H1 (cell line): ENCODE measurements at regions not wholly inside any gene's neighbourhood (a gene's known extent, or its start where the extent isn't known, plus 50 kb on each side); places are given as distances from the start of the nearest gene placed in this dataset.

Experiments used
- TF ChIP-seq, protein P1 (sequence below): fragments of 300-600 bp; sonication (generic); IDR thresholded peaks from 2 replicates; pipeline ENCODE4 v1.7.1; 2012; ENCODE audit warnings: low read length, moderate library complexity, mild to moderate bottlenecking, inconsistent platforms; ENCODE audit not compliant: insufficient replicate concordance

DNA sequence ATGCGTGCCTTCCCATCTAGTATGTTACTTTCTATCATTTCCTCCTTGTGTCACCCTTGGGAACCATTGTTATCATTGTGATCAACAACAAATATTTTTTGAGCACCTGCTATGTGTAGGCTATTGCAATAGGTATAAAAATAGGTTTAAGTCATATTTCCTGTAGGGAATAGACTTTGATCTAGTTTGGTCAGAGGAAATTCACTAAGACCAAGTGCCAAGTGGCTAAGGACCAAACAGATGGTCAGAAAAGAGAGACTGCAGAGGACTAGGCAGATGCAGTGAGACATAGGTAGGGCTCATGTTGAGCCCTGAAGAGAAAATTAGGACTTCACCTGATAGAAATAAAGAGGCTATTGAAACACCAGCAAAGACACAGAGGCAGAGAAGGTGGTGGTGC is 430.0 kb upstream of the ADAMTSL1 start (continued):
- TF ChIP-seq, protein P1, sequence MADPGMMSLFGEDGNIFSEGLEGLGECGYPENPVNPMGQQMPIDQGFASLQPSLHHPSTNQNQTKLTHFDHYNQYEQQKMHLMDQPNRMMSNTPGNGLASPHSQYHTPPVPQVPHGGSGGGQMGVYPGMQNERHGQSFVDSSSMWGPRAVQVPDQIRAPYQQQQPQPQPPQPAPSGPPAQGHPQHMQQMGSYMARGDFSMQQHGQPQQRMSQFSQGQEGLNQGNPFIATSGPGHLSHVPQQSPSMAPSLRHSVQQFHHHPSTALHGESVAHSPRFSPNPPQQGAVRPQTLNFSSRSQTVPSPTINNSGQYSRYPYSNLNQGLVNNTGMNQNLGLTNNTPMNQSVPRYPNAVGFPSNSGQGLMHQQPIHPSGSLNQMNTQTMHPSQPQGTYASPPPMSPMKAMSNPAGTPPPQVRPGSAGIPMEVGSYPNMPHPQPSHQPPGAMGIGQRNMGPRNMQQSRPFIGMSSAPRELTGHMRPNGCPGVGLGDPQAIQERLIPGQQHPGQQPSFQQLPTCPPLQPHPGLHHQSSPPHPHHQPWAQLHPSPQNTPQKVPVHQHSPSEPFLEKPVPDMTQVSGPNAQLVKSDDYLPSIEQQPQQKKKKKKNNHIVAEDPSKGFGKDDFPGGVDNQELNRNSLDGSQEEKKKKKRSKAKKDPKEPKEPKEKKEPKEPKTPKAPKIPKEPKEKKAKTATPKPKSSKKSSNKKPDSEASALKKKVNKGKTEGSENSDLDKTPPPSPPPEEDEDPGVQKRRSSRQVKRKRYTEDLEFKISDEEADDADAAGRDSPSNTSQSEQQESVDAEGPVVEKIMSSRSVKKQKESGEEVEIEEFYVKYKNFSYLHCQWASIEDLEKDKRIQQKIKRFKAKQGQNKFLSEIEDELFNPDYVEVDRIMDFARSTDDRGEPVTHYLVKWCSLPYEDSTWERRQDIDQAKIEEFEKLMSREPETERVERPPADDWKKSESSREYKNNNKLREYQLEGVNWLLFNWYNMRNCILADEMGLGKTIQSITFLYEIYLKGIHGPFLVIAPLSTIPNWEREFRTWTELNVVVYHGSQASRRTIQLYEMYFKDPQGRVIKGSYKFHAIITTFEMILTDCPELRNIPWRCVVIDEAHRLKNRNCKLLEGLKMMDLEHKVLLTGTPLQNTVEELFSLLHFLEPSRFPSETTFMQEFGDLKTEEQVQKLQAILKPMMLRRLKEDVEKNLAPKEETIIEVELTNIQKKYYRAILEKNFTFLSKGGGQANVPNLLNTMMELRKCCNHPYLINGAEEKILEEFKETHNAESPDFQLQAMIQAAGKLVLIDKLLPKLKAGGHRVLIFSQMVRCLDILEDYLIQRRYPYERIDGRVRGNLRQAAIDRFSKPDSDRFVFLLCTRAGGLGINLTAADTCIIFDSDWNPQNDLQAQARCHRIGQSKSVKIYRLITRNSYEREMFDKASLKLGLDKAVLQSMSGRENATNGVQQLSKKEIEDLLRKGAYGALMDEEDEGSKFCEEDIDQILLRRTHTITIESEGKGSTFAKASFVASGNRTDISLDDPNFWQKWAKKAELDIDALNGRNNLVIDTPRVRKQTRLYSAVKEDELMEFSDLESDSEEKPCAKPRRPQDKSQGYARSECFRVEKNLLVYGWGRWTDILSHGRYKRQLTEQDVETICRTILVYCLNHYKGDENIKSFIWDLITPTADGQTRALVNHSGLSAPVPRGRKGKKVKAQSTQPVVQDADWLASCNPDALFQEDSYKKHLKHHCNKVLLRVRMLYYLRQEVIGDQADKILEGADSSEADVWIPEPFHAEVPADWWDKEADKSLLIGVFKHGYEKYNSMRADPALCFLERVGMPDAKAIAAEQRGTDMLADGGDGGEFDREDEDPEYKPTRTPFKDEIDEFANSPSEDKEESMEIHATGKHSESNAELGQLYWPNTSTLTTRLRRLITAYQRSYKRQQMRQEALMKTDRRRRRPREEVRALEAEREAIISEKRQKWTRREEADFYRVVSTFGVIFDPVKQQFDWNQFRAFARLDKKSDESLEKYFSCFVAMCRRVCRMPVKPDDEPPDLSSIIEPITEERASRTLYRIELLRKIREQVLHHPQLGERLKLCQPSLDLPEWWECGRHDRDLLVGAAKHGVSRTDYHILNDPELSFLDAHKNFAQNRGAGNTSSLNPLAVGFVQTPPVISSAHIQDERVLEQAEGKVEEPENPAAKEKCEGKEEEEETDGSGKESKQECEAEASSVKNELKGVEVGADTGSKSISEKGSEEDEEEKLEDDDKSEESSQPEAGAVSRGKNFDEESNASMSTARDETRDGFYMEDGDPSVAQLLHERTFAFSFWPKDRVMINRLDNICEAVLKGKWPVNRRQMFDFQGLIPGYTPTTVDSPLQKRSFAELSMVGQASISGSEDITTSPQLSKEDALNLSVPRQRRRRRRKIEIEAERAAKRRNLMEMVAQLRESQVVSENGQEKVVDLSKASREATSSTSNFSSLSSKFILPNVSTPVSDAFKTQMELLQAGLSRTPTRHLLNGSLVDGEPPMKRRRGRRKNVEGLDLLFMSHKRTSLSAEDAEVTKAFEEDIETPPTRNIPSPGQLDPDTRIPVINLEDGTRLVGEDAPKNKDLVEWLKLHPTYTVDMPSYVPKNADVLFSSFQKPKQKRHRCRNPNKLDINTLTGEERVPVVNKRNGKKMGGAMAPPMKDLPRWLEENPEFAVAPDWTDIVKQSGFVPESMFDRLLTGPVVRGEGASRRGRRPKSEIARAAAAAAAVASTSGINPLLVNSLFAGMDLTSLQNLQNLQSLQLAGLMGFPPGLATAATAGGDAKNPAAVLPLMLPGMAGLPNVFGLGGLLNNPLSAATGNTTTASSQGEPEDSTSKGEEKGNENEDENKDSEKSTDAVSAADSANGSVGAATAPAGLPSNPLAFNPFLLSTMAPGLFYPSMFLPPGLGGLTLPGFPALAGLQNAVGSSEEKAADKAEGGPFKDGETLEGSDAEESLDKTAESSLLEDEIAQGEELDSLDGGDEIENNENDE: no peak
